NOMO-1 treated with DMSO at 0.1 percent for 48 hours (cell line): ENCODE measurements at regions not wholly inside any gene's neighbourhood (a gene's known extent, or its start where the extent isn't known, plus 50 kb on each side); places are given as distances from the start of the nearest gene placed in this dataset.
A peak's percentile ranks its signal among the peaks of the same experiment; 100 is the strongest.

ENCODE experiments used
- DNase-seq: peaks from one replicate; lab custom pipeline; 2025; ENCODE audit not compliant: unreplicated experiment; lab: John Stamatoyannopoulos, UW

GRCh38 chr12:126726481-126727217 lies 1540.3 kb upstream of the TMEM132C start:
- no peak for DNase-seq

GRCh38 chr12:126727218-126728075 lies 1539.5 kb upstream of the TMEM132C start:
- DNase-seq: no peak

- DNase-seq: no peak
Observed at GRCh38 chr12:126734296-126734695, 1532.7 kb upstream of the TMEM132C start.

GRCh38 chr12:126734710-126735109 lies 1532.3 kb upstream of the TMEM132C start:
- no peak for DNase-seq

- no peak for DNase-seq
Observed at GRCh38 chr12:126741536-126742240, 1525.3 kb upstream of the TMEM132C start.

GRCh38 chr12:126742241-126742641 lies 1524.7 kb upstream of the TMEM132C start:
- DNase-seq: no peak

- peak; percentile 8 for DNase-seq
Observed at GRCh38 chr12:126747530-126748149, 1519.3 kb upstream of the TMEM132C start.

GRCh38 chr12:126752021-126752420 lies 1514.9 kb upstream of the TMEM132C start:
- DNase-seq: no peak

- DNase-seq: no peak
Observed at GRCh38 chr12:126757326-126757725, 1509.6 kb upstream of the TMEM132C start.

GRCh38 chr12:126760092-126760491 lies 1506.9 kb upstream of the TMEM132C start:
- DNase-seq: no peak

GRCh38 chr12:126761420-126761819 lies 1505.5 kb upstream of the TMEM132C start:
- DNase-seq: no peak

- DNase-seq: peak; percentile 6
Observed at GRCh38 chr12:126762150-126762549, 1504.8 kb upstream of the TMEM132C start.

- no peak for DNase-seq
Observed at GRCh38 chr12:126763359-126763758, 1503.6 kb upstream of the TMEM132C start.

GRCh38 chr12:126767334-126767733 lies 1499.6 kb upstream of the TMEM132C start:
- DNase-seq: no peak

GRCh38 chr12:126768517-126768916 lies 1498.5 kb upstream of the TMEM132C start:
- no peak for DNase-seq

GRCh38 chr12:126770188-126770587 lies 1496.8 kb upstream of the TMEM132C start:
- no peak for DNase-seq

- DNase-seq: peak; percentile 47
Observed at GRCh38 chr12:126772171-126772864, 1494.7 kb upstream of the TMEM132C start.

- no peak for DNase-seq
Observed at GRCh38 chr12:126773012-126773411, 1494.0 kb upstream of the TMEM132C start.

GRCh38 chr12:126773491-126773890 lies 1493.5 kb upstream of the TMEM132C start:
- no peak for DNase-seq

- no peak for DNase-seq
Observed at GRCh38 chr12:126776026-126776655, 1490.8 kb upstream of the TMEM132C start.
